Stomach (tissue), 8 donors: ENCODE measurements at regions not wholly inside any gene's neighbourhood (a gene's known extent, or its start where the extent isn't known, plus 50 kb on each side); places are given as distances from the start of the nearest gene placed in this dataset.

Experiments
- DNase-seq, 2 donors: peaks; one replicate each; pipeline versions ENCODE4 v3.0.0 to v3.0.0-alpha.2; 2013 to 2019
- H3K27ac ChIP-seq, 5 donors: fragments of 200-600 bp in 4 of 5; sonication (generic) in 4 of 5; one replicate each; pipeline ENCODE4 v1.5.1; 2013 to 2019; ENCODE audit warnings: mild to moderate bottlenecking in 1 of 5, moderate library complexity in 1 of 5
- H3K27me3 ChIP-seq, 3 donors: fragments of 200-600 bp; sonication (generic); one replicate each; pipeline ENCODE4 v1.5.1; 2017 to 2019; ENCODE audit warnings: mixed run types in 1 of 3
- H3K36me3 ChIP-seq, 4 donors: fragments of 200-600 bp; sonication (generic); 1 replicate in 3 of 4; 2 replicates in 1 of 4; pipeline ENCODE4 v1.5.1; 2016 to 2019
- H3K4me1 ChIP-seq, 4 donors: fragments of 200-600 bp; sonication (generic); one replicate each; pipeline ENCODE4 v1.5.1; 2016 to 2019
- H3K4me3 ChIP-seq, 4 donors: fragments of 200-600 bp; sonication (generic) in 3 of 4; one replicate each; pipeline ENCODE4 v1.5.1; 2016 to 2019; ENCODE audit warnings: mild to moderate bottlenecking in 1 of 4
- H3K9me3 ChIP-seq, 4 donors: fragments of 200-600 bp; sonication (generic); one replicate each; pipeline ENCODE4 v1.5.1; 2016 to 2019
- EP300 ChIP-seq: sonication (generic); formaldehyde crosslinking; IDR thresholded peaks from one replicate; pipeline ENCODE4 v1.6.1; 2017; ENCODE audit warnings: antibody characterized with exemption
- POLR2A ChIP-seq, 4 donors: fragments of 450-650 bp; IDR thresholded peaks; one replicate each; pipeline ENCODE4 v1.6.1; 2016; ENCODE audit warnings: antibody characterized with exemption in 4 of 4, control low read depth in 2 of 4, mild to moderate bottlenecking in 1 of 4, moderate library complexity in 1 of 4
- POLR2AphosphoS5 ChIP-seq, 3 donors: sonication (generic); formaldehyde crosslinking; IDR thresholded peaks; one replicate each; pipeline ENCODE4 v1.6.1; 2016; ENCODE audit warnings: antibody characterized with exemption in 3 of 3
- WGBS, 5 donors: extraction: QIAGEN DNeasy Blood & Tissue Kit in 3 of 5; methylation state at CpG; one replicate each; pipeline versions ENCODE4 v1.1.5 to v1.1.7; 2013 to 2018; 5-methylcytosine and 5-hydroxymethylcytosine counted together
- intact Hi-C: fragments of 100-400 bp; cut with DNase I; formaldehyde crosslinking; loops from one replicate; pipeline ENCODE4 v1.15.1; 2023; ENCODE audit warnings: low total_unique reads
- TF ChIP-seq, protein P1 (sequence below), 7 experiments: fragments of 450-650 bp in 4 of 7; fragments of 200-600 bp in 3 of 7; sonication (generic) in 3 of 7; IDR thresholded peaks; one replicate each; pipeline ENCODE4 v1.5.1; 2016 to 2019; ENCODE audit warnings: antibody characterized with exemption in 7 of 7, control low read depth in 2 of 7, mild to moderate bottlenecking in 1 of 7
- donor health status: healthy with polysubstance abuse.
- donor health status: Bipolar disorder and iron deficiency.
- donor health status: healthy.

DNA sequence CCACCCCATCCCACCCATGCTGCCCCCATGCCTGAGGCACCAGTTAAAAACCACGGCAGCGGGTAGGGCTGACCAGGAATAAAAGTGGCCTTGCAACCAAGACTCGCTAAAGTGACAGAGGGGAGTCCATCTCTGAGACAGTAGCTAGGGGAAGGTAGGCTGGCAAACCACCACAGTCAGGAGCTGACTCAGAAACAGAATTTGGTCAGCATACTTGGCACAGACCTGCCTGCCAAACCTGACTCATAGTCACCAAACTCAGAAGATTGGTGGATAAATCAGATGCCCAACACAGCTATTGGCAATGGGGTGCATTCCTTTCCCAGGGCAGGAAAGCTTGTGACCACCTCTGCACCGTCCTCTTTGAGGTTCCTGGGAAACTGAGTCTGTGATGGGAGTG lies 193.8 kb downstream of the BCOR start:
- DNase-seq = no peak

DNA sequence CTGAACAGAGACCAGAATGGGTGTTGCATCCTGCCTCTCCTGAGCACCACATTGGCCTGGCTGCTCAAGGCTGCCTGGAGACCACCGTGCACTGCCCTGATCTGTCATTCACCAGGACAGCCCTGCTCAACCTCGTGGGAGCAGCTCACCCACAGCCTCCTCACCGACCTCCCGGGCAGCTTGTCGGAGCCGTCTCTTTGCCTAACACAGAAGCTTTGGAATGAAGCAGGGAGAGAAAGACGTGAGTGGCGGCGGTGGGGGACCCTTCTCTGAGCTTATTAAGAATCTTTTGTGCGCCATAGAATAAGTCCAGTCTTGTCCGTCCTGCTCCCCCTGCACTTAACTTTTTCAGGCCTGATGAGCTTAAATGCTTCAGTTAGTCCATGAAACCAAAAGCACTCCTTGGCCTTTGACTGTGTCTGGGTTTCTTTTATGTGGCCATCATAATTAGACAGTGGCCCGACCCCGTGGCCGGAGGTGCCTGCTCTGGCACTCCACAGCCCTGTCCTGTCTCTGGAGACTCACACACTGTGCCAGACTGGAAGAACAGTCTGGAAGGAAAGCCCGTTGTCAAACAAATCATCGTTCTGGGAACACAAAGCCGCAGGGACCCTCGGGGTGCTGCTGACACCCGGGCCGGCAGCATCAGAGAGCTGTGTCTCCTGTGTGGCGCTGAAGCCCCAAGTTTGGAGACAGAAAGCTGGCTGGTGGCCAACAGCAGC lies 192.8 kb downstream of the BCOR start:
- intact Hi-C loops = no loop called here
- Histone ChIP-seq H3K4me3 (no peak overlapping the region), H3K4me1 (peaks cover 0 to 17% (median 7%) of the 10 kb centered on the region in 4 donors), H3K27ac (peak overlapping the region in 2 of 5 donors; percentile 22 to 62), H3K27me3 (no peaks in the 10 kb centered on the region), H3K36me3 (no peaks in the 10 kb centered on the region), H3K9me3 (no peaks in the 10 kb centered on the region)
- TF ChIP-seq POLR2AphosphoS5 (IDR thresholded peaks at IDR 0.05) = no peak
- TF ChIP-seq, protein P1, sequence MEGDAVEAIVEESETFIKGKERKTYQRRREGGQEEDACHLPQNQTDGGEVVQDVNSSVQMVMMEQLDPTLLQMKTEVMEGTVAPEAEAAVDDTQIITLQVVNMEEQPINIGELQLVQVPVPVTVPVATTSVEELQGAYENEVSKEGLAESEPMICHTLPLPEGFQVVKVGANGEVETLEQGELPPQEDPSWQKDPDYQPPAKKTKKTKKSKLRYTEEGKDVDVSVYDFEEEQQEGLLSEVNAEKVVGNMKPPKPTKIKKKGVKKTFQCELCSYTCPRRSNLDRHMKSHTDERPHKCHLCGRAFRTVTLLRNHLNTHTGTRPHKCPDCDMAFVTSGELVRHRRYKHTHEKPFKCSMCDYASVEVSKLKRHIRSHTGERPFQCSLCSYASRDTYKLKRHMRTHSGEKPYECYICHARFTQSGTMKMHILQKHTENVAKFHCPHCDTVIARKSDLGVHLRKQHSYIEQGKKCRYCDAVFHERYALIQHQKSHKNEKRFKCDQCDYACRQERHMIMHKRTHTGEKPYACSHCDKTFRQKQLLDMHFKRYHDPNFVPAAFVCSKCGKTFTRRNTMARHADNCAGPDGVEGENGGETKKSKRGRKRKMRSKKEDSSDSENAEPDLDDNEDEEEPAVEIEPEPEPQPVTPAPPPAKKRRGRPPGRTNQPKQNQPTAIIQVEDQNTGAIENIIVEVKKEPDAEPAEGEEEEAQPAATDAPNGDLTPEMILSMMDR (IDR thresholded peaks at IDR 0.05) = no peak
- TF ChIP-seq POLR2A (IDR thresholded peaks at IDR 0.05) = no peak
- no peak for TF ChIP-seq EP300
- WGBS, 5 donors = 55 to 74% (median 65%) methylated on average over 20 to 21 of the region's 21 CpGs
- peak in 1 of 2 donors; percentile 33 for DNase-seq

More for the DNA sequence above, 193.8 kb downstream of the BCOR start:
- Histone ChIP-seq H3K9me3 (no peaks in the 10 kb centered on the region), H3K36me3 (no peaks in the 10 kb centered on the region), H3K4me1 (peaks cover 0 to 17% (median 9%) of the 10 kb centered on the region in 4 donors), H3K27me3 (no peaks in the 10 kb centered on the region), H3K4me3 (no peak overlapping the region), H3K27ac (no peak overlapping the region)
- WGBS, 5 donors = 76 to 96% (median 91%) methylated on average over 4 of the region's 4 CpGs
- no peak for TF ChIP-seq POLR2AphosphoS5 (IDR thresholded peaks at IDR 0.05)
- no peak for TF ChIP-seq EP300
- TF ChIP-seq, protein P1 (IDR thresholded peaks at IDR 0.05) = no peak
- no peak for TF ChIP-seq POLR2A (IDR thresholded peaks at IDR 0.05)
- intact Hi-C loops = no loop called here

DNA sequence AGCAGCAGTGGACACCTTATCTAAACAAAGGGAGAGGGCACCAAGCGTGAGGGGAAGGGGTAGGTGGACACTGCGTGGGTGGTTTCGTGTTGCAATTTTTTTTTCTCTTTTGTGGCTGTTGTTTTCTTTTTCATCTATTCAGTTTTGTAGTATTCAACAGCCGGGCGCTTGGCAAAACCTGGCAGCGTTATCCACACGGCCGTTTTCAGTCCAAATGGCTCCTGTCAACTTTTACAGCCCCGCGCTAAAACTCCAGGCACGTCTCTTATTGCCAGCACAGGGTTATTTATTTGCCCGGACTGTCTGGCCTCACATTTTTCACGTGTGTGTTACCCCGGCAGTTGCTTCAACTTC lies 192.2 kb downstream of the BCOR start:
- intact Hi-C loops = no loop called here
- no peak overlapping the region for H3K4me3 ChIP-seq
- 8 to 55% (median 36%) methylated on average over 14 of the region's 14 CpGs for WGBS, 5 donors

DNA sequence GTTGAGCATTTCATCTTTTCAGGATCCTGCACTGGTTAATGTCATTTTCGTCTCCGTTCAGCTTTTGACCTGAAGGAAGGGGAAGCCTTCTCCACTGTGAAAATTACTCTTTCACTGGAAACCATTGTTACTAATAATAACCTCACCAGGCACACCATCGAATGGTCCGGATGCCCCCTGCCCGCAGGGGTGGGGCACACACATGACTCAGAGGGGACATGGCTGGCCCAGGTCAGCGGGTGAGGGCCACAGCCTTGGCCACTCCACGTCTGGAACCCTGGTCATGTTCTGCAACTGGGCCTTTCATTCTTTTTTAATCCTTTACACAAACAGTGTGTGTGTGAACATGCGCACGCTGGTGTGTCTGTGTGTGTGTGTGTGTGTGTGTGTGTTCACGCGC lies 191.8 kb downstream of the BCOR start:
- no peaks in the 10 kb centered on the region for H3K36me3 ChIP-seq
- H3K4me1 ChIP-seq = peaks cover 0 to 17% (median 7%) of the 10 kb centered on the region in 4 donors
- H3K27me3 ChIP-seq = no peaks in the 10 kb centered on the region
- peak overlapping the region in 1 of 5 donors; percentile 62 for H3K27ac ChIP-seq
- TF ChIP-seq POLR2AphosphoS5 (IDR thresholded peaks at IDR 0.05) (no peak), POLR2A (IDR thresholded peaks at IDR 0.05) (no peak), EP300 (no peak)
- TF ChIP-seq, protein P1 (IDR thresholded peaks at IDR 0.05) = no peak
- no peaks in the 10 kb centered on the region for H3K9me3 ChIP-seq
- WGBS, 5 donors = 62 to 81% (median 66%) methylated on average over 11 of the region's 11 CpGs
- DNase-seq = no peak
- H3K4me3 ChIP-seq = no peak overlapping the region
- intact Hi-C loops = no loop called here

More for the DNA sequence above, 192.2 kb downstream of the BCOR start:
- H3K27ac ChIP-seq = peak overlapping the region in 2 of 5 donors; percentile 22 to 62
- peak in 1 of 2 donors; percentile 50 for DNase-seq
- H3K27me3 ChIP-seq = no peaks in the 10 kb centered on the region
- H3K4me1 ChIP-seq = peaks cover 0 to 17% (median 7%) of the 10 kb centered on the region in 4 donors
- no peaks in the 10 kb centered on the region for H3K9me3 ChIP-seq
- no peaks in the 10 kb centered on the region for H3K36me3 ChIP-seq
- TF ChIP-seq, protein P1 (IDR thresholded peaks at IDR 0.05) = no peak
- TF ChIP-seq POLR2A (IDR thresholded peaks at IDR 0.05) (no peak), POLR2AphosphoS5 (IDR thresholded peaks at IDR 0.05) (no peak), EP300 (no peak)
